DOHH2 (cell line): ENCODE measurements at regions not wholly inside any gene's neighbourhood (a gene's known extent, or its start where the extent isn't known, plus 50 kb on each side); places are given as distances from the start of the nearest gene placed in this dataset.

Source experiments
- H3F3A ChIP-seq: fragments of 200-600 bp; sonication (generic), shearing (Covaris generic); 2 replicates; pipeline ENCODE4 v1.6.0; 2016; ENCODE audit warnings: antibody characterized with exemption, mild to moderate bottlenecking; ENCODE audit not compliant: control insufficient read depth, insufficient read depth
- H3K27ac ChIP-seq: fragments of 200-600 bp; sonication (generic); 2 replicates; pipeline ENCODE4 v1.5.1; 2014; ENCODE audit warnings: low read depth, mild to moderate bottlenecking, low read length, moderate library complexity
- H3K27me3 ChIP-seq: fragments of 200-600 bp; sonication (generic); 2 replicates; pipeline ENCODE4 v1.6.1; 2014; ENCODE audit warnings: mild to moderate bottlenecking, low read length, mixed read lengths; ENCODE audit not compliant: control insufficient read depth
- H3K36me3 ChIP-seq: fragments of 200-600 bp; sonication (generic); 2 replicates; pipeline ENCODE4 v1.6.1; 2014; ENCODE audit warnings: mild to moderate bottlenecking, low read length, moderate library complexity, mixed read lengths; ENCODE audit not compliant: control insufficient read depth
- H3K4me1 ChIP-seq: fragments of 200-600 bp; sonication (generic); 2 replicates; pipeline ENCODE4 v1.6.1; 2014; ENCODE audit warnings: mild to moderate bottlenecking, low read length, mixed read lengths; ENCODE audit not compliant: control insufficient read depth
- H3K4me2 ChIP-seq: fragments of 200-600 bp; sonication (generic); 2 replicates; pipeline ENCODE4 v1.6.0; 2014; ENCODE audit warnings: mild to moderate bottlenecking, low read length, moderate library complexity
- H3K4me3 ChIP-seq: fragments of 200-600 bp; sonication (generic); 2 replicates; pipeline ENCODE4 v1.5.1; 2014; ENCODE audit warnings: mild to moderate bottlenecking, low read length, mixed read lengths
- H3K79me2 ChIP-seq: fragments of 200-600 bp; sonication (generic); 2 replicates; pipeline ENCODE4 v1.6.1; 2014; ENCODE audit warnings: mild to moderate bottlenecking, low read length, mixed read lengths; ENCODE audit not compliant: control insufficient read depth
- H3K9me2 ChIP-seq: fragments of 200-600 bp; sonication (generic); replicated peaks from 2 replicates; pipeline ENCODE4 v1.6.1; 2014; ENCODE audit warnings: mild to moderate bottlenecking, low read length, mixed read lengths; ENCODE audit not compliant: control insufficient read depth
- H3K9me3 ChIP-seq: fragments of 200-600 bp; sonication (generic); 2 replicates; pipeline ENCODE4 v1.6.1; 2014; ENCODE audit warnings: antibody characterized with exemption, low read length, mixed read lengths; ENCODE audit not compliant: control insufficient read depth, insufficient read depth
- H4K20me1 ChIP-seq: fragments of 200-600 bp; sonication (generic); 2 replicates; pipeline ENCODE4 v1.6.0; 2014; ENCODE audit warnings: low read depth, mild to moderate bottlenecking, antibody characterized with exemption, low read length, moderate library complexity; ENCODE audit not compliant: control insufficient read depth, insufficient read depth
- CTCF ChIP-seq: fragments of 200-600 bp; sonication (generic); IDR thresholded peaks from one replicate; pipeline ENCODE4 v1.5.1; 2014; ENCODE audit warnings: antibody characterized with exemption, mild to moderate bottlenecking, low read depth, low read length; ENCODE audit not compliant: poor library complexity, severe bottlenecking
- EZH2phosphoT487 ChIP-seq: fragments of 200-600 bp; sonication (generic); IDR thresholded peaks from 2 replicates; pipeline ENCODE4 v1.6.1; 2017; ENCODE audit warnings: borderline replicate concordance, mild to moderate bottlenecking, antibody characterized with exemption, low read length, moderate library complexity, mixed read lengths

DNA sequence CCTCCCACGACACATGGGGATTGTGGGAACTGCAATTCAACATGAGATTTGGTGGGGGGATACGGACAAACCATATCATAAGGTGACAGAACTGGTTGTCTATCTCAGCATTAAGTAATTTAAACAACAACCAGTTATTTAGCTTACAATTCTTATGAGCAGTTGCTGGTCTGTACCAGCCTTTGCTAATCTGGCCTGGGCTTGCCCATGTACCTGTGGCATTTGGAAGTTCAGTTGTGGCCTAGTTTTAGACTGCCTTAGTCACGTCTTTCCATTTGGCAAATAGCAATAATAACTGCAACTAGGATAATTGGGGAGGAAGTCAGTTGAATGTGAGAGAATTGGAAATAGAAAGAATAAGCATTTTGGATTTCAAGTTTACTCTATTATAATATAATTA lies 441.8 kb upstream of the CXADR start:
- Histone ChIP-seq H3K27me3 (no peaks in the 10 kb centered on the region), H3K9me2 (no peaks in the 10 kb centered on the region), H3K4me2 (no peak overlapping the region), H3K36me3 (no peaks in the 10 kb centered on the region), H3K4me3 (no peak overlapping the region), H3K9me3 (peaks cover 3% of the 10 kb centered on the region; the same call in 1 of the 2 replicates), H4K20me1 (no peaks in the 10 kb centered on the region), H3K79me2 (no peaks in the 10 kb centered on the region), H3K4me1 (no peaks in the 10 kb centered on the region), H3F3A (no peaks in the 10 kb centered on the region), H3K27ac (no peak overlapping the region)
- TF ChIP-seq EZH2phosphoT487 (no peak), CTCF (no peak)

GRCh38 chr21:17081193-17081592 lies 431.6 kb upstream of the CXADR start:
- no peaks in the 10 kb centered on the region for H4K20me1 ChIP-seq
- no peak overlapping the region for H3K27ac ChIP-seq
- H3K9me3 ChIP-seq, result no peaks in the 10 kb centered on the region
- no peaks in the 10 kb centered on the region for H3K9me2 ChIP-seq
- H3K4me1 ChIP-seq, result no peaks in the 10 kb centered on the region
- TF ChIP-seq CTCF (no peak), EZH2phosphoT487 (no peak)
- H3F3A ChIP-seq, result no peaks in the 10 kb centered on the region
- H3K79me2 ChIP-seq, result no peaks in the 10 kb centered on the region
- no peaks in the 10 kb centered on the region for H3K27me3 ChIP-seq
- no peak overlapping the region for H3K4me2 ChIP-seq
- H3K36me3 ChIP-seq, result no peaks in the 10 kb centered on the region
- H3K4me3 ChIP-seq, result no peak overlapping the region

GRCh38 chr21:17082843-17083483 lies 429.9 kb upstream of the CXADR start:
- TF ChIP-seq CTCF (no peak), EZH2phosphoT487 (no peak)
- Histone ChIP-seq H4K20me1 (no peaks in the 10 kb centered on the region), H3K4me2 (no peak overlapping the region), H3K79me2 (no peaks in the 10 kb centered on the region), H3K27ac (no peak overlapping the region), H3F3A (no peaks in the 10 kb centered on the region), H3K36me3 (no peaks in the 10 kb centered on the region), H3K4me3 (no peak overlapping the region), H3K9me3 (no peaks in the 10 kb centered on the region), H3K4me1 (no peaks in the 10 kb centered on the region), H3K27me3 (no peaks in the 10 kb centered on the region), H3K9me2 (no peaks in the 10 kb centered on the region)
